ENCODE measurements at regions not wholly inside any gene's neighbourhood (a gene's known extent, or its start where the extent isn't known, plus 50 kb on each side); places are given as distances from the start of the nearest gene placed in this dataset.
"Not testable (repeated sequence)": the region's sequence is repeated elsewhere in the genome, so short reads cannot be mapped to it uniquely, and the experiment has no call there.

GRCh38 chr3:22383285-22383684 lies 632.3 kb upstream of the ZNF385D start:
- no peak for DNase-seq (ENCODE audit: low spot score)

GRCh38 chr3:22386107-22386506 lies 635.1 kb upstream of the ZNF385D start:
- no peak for DNase-seq (ENCODE audit: low spot score)

- no peak for DNase-seq (ENCODE audit: low spot score)
Measured at GRCh38 chr3:22392286-22392685, 641.3 kb upstream of the ZNF385D start.

GRCh38 chr3:22392859-22393258 lies 641.8 kb upstream of the ZNF385D start:
- DNase-seq (ENCODE audit: low spot score) = no peak

- DNase-seq (ENCODE audit: low spot score) = no peak
Measured at GRCh38 chr3:22399566-22399965, 648.6 kb upstream of the ZNF385D start.

- DNase-seq (ENCODE audit: low spot score) = no peak
Measured at GRCh38 chr3:22401499-22401898, 650.5 kb upstream of the ZNF385D start.

- no peak for DNase-seq (ENCODE audit: low spot score)
Measured at GRCh38 chr3:22414239-22414638, 663.2 kb upstream of the ZNF385D start.

GRCh38 chr3:22416838-22417446 lies 665.9 kb upstream of the ZNF385D start:
- DNase-seq (ENCODE audit: low spot score) = not testable (repeated sequence)

- DNase-seq (ENCODE audit: low spot score) = no peak
Measured at GRCh38 chr3:22419261-22419660, 668.3 kb upstream of the ZNF385D start.

GRCh38 chr3:22421589-22421988 lies 670.6 kb upstream of the ZNF385D start:
- DNase-seq (ENCODE audit: low spot score) = no peak

GRCh38 chr3:22431334-22431733 lies 680.3 kb upstream of the ZNF385D start:
- no peak for DNase-seq (ENCODE audit: low spot score)

- no peak for DNase-seq (ENCODE audit: low spot score)
Measured at GRCh38 chr3:22439626-22440025, 688.6 kb upstream of the ZNF385D start.

- DNase-seq (ENCODE audit: low spot score) = no peak
Measured at GRCh38 chr3:22441711-22442110, 690.7 kb upstream of the ZNF385D start.

- no peak for DNase-seq (ENCODE audit: low spot score)
Measured at GRCh38 chr3:22443571-22444233, 692.7 kb upstream of the ZNF385D start.

GRCh38 chr3:22445336-22445735 lies 694.3 kb upstream of the ZNF385D start:
- not testable (repeated sequence) for DNase-seq (ENCODE audit: low spot score)

- no peak for DNase-seq (ENCODE audit: low spot score)
Measured at GRCh38 chr3:22450786-22451400, 699.9 kb upstream of the ZNF385D start.

GRCh38 chr3:22451501-22451900 lies 700.5 kb upstream of the ZNF385D start:
- DNase-seq (ENCODE audit: low spot score) = no peak

- no peak for DNase-seq (ENCODE audit: low spot score)
Measured at GRCh38 chr3:22453906-22454535, 703.0 kb upstream of the ZNF385D start.

GRCh38 chr3:22469995-22470394 lies 719.0 kb upstream of the ZNF385D start:
- DNase-seq (ENCODE audit: low spot score) = no peak

- DNase-seq (ENCODE audit: low spot score) = no peak
Measured at GRCh38 chr3:22471557-22471956, 720.5 kb upstream of the ZNF385D start.

GRCh38 chr3:22474706-22475445 lies 723.9 kb upstream of the ZNF385D start:
- DNase-seq (ENCODE audit: low spot score) = no peak

GRCh38 chr3:22475665-22476240 lies 724.7 kb upstream of the ZNF385D start:
- no peak for DNase-seq (ENCODE audit: low spot score)

Data from hepatic stellate cell (primary cell).